ENCODE measurements at regions not wholly inside any gene's neighbourhood (a gene's known extent, or its start where the extent isn't known, plus 50 kb on each side); places are given as distances from the start of the nearest gene placed in this dataset.

- no peak for TF ChIP-seq CTCF (conservative IDR thresholded peaks at IDR 0.05)
- no peak for TF ChIP-seq EZH2 (IDR thresholded peaks at IDR 0.05; ENCODE audit: low read depth)
These were observed 114.2 kb downstream of the FOXD2 start for GRCh38 chr1:47551971-47552528.
